Fibroblast of skin of right biceps (primary cell): ENCODE measurements at regions not wholly inside any gene's neighbourhood (a gene's known extent, or its start where the extent isn't known, plus 50 kb on each side); places are given as distances from the start of the nearest gene placed in this dataset.

Experiments used
- DNase-seq: peaks from one replicate; pipeline ENCODE4 v3.0.0-alpha.2; 2013

GRCh38 chr7:19851504-19851903 is 78.1 kb upstream of the TMEM196 start:
- no peak for DNase-seq

- DNase-seq = peak; percentile 1
These were observed 61.1 kb upstream of the TMEM196 start for GRCh38 chr7:19834566-19834965.

GRCh38 chr7:19830604-19831003 is 57.2 kb upstream of the TMEM196 start:
- DNase-seq = no peak
